ENCODE measurements at regions not wholly inside any gene's neighbourhood (a gene's known extent, or its start where the extent isn't known, plus 50 kb on each side); places are given as distances from the start of the nearest gene placed in this dataset.

- no peak for DNase-seq (ENCODE audit: low read depth in 2 of 2)
These were observed 109.8 kb downstream of the ZIC5 start for GRCh38 chr13:99861771-99862170.

GRCh38 chr13:99860745-99861144 is 110.8 kb downstream of the ZIC5 start:
- DNase-seq (ENCODE audit: low read depth in 2 of 2), result no peak

GRCh38 chr13:99859178-99860177 is 112.1 kb downstream of the ZIC5 start:
- no peak for DNase-seq (ENCODE audit: low read depth in 2 of 2)

- no peak for DNase-seq (ENCODE audit: low read depth in 2 of 2)
These were observed 113.8 kb downstream of the ZIC5 start for GRCh38 chr13:99857738-99858137.

GRCh38 chr13:99855526-99856420 is 115.8 kb downstream of the ZIC5 start:
- DNase-seq (ENCODE audit: low read depth in 2 of 2), result no peak

- DNase-seq (ENCODE audit: low read depth in 2 of 2), result no peak
These were observed 117.2 kb downstream of the ZIC5 start for GRCh38 chr13:99854366-99854765.

- no peak for DNase-seq (ENCODE audit: low read depth in 2 of 2)
These were observed 124.2 kb downstream of the ZIC5 start for GRCh38 chr13:99847318-99847750.

- DNase-seq (ENCODE audit: low read depth in 2 of 2), result no peak
These were observed 126.2 kb downstream of the ZIC5 start for GRCh38 chr13:99845161-99845874.

GRCh38 chr13:99844421-99844820 is 127.1 kb downstream of the ZIC5 start:
- DNase-seq (ENCODE audit: low read depth in 2 of 2), result no peak

GRCh38 chr13:99843872-99844271 is 127.7 kb downstream of the ZIC5 start:
- no peak for DNase-seq (ENCODE audit: low read depth in 2 of 2)

GRCh38 chr13:99842405-99842804 is 129.2 kb downstream of the ZIC5 start:
- DNase-seq (ENCODE audit: low read depth in 2 of 2), result no peak

GRCh38 chr13:99836291-99836690 is 135.3 kb downstream of the ZIC5 start:
- no peak for DNase-seq (ENCODE audit: low read depth in 2 of 2)

GRCh38 chr13:99835442-99835841 is 136.1 kb downstream of the ZIC5 start:
- DNase-seq (ENCODE audit: low read depth in 2 of 2), result no peak

GRCh38 chr13:99834246-99834645 is 137.3 kb downstream of the ZIC5 start:
- DNase-seq (ENCODE audit: low read depth in 2 of 2), result no peak

GRCh38 chr13:99832347-99832746 is 139.2 kb downstream of the ZIC5 start:
- DNase-seq (ENCODE audit: low read depth in 2 of 2), result no peak

GRCh38 chr13:99830931-99831330 is 140.6 kb downstream of the ZIC5 start:
- no peak for DNase-seq (ENCODE audit: low read depth in 2 of 2)

- no peak for DNase-seq (ENCODE audit: low read depth in 2 of 2)
These were observed 141.9 kb downstream of the ZIC5 start for GRCh38 chr13:99829593-99830239.

GRCh38 chr13:99829161-99829560 is 142.4 kb downstream of the ZIC5 start:
- DNase-seq (ENCODE audit: low read depth in 2 of 2), result no peak

- DNase-seq (ENCODE audit: low read depth in 2 of 2), result no peak
These were observed 142.8 kb downstream of the ZIC5 start for GRCh38 chr13:99828735-99829134.

- no peak for DNase-seq (ENCODE audit: low read depth in 2 of 2)
These were observed 143.4 kb downstream of the ZIC5 start for GRCh38 chr13:99828123-99828522.
